Activated CD4-positive, alpha-beta T cell treated with anti-CD3 and anti-CD28 coated beads, Interleukin-2, amount 50 U/mL, for 16 hours (primary cell): ENCODE measurements at regions not wholly inside any gene's neighbourhood (a gene's known extent, or its start where the extent isn't known, plus 50 kb on each side); places are given as distances from the start of the nearest gene placed in this dataset.

Experiments
- DNase-seq: peaks from one replicate; pipeline ENCODE4 v3.0.0-alpha.2; 2020

- DNase-seq = no peak
Measured at GRCh38 chr2:205937211-205937610, 148.8 kb downstream of the INO80D start.

GRCh38 chr2:205936446-205936845 lies 149.5 kb downstream of the INO80D start:
- DNase-seq = no peak

- no peak for DNase-seq
Measured at GRCh38 chr2:205934443-205934842, 151.5 kb downstream of the INO80D start.

GRCh38 chr2:205932861-205933260 lies 153.1 kb downstream of the INO80D start:
- no peak for DNase-seq

GRCh38 chr2:205931388-205931787 lies 154.6 kb downstream of the INO80D start:
- DNase-seq = no peak

- no peak for DNase-seq
Measured at GRCh38 chr2:205930209-205930608, 155.8 kb downstream of the INO80D start.

GRCh38 chr2:205929246-205929942 lies 156.6 kb downstream of the INO80D start:
- no peak for DNase-seq

- DNase-seq = peak; percentile 73
Measured at GRCh38 chr2:205925373-205926337, 160.3 kb downstream of the INO80D start.

GRCh38 chr2:205924676-205925075 lies 161.3 kb downstream of the INO80D start:
- no peak for DNase-seq

- DNase-seq = no peak
Measured at GRCh38 chr2:205915130-205915524, 170.8 kb downstream of the INO80D start.

GRCh38 chr2:205914213-205915129 lies 171.5 kb downstream of the INO80D start:
- no peak for DNase-seq

GRCh38 chr2:205913668-205914067 lies 172.3 kb downstream of the INO80D start:
- DNase-seq = no peak

- DNase-seq = no peak
Measured at GRCh38 chr2:205911306-205911705, 174.7 kb downstream of the INO80D start.

GRCh38 chr2:205909184-205909572 lies 176.8 kb downstream of the INO80D start:
- no peak for DNase-seq

- DNase-seq = no peak
Measured at GRCh38 chr2:205908212-205909183, 177.5 kb downstream of the INO80D start.

- DNase-seq = no peak
Measured at GRCh38 chr2:205906419-205906818, 179.6 kb downstream of the INO80D start.

GRCh38 chr2:205905576-205905975 lies 180.4 kb downstream of the INO80D start:
- no peak for DNase-seq

GRCh38 chr2:205904873-205905272 lies 181.1 kb downstream of the INO80D start:
- DNase-seq = no peak

- DNase-seq = peak; percentile 13
Measured at GRCh38 chr2:205903549-205904129, 182.3 kb downstream of the INO80D start.

- DNase-seq = no peak
Measured at GRCh38 chr2:205902900-205903237, 183.1 kb downstream of the INO80D start.
